GM13976 (cell line): ENCODE measurements at regions not wholly inside any gene's neighbourhood (a gene's known extent, or its start where the extent isn't known, plus 50 kb on each side); places are given as distances from the start of the nearest gene placed in this dataset.

Experiments used
- DNase-seq: peaks from one replicate; pipeline ENCODE4 v3.0.0; 2012; ENCODE audit warnings: low spot score
- CTCF ChIP-seq: IDR thresholded peaks from 2 replicates; pipeline ENCODE4 v1.5.1; 2012; ENCODE audit warnings: borderline replicate concordance, mild to moderate bottlenecking; ENCODE audit not compliant: insufficient read depth; ENCODE audit errors: extremely low read depth, missing control alignments, control extremely low read depth
- in situ Hi-C: fragments of 300-500 bp; cut with MboI; formaldehyde crosslinking; loops from one replicate; pipeline ENCODE4 v1.12.0; 2022; ENCODE audit warnings: low sequenced_read_pairs, mixed read lengths, inconsistent platforms; ENCODE audit not compliant: unreplicated experiment

- in situ Hi-C loops = no loop called here
- TF ChIP-seq CTCF = no peak
- DNase-seq = no peak
These were observed 1101.5 kb upstream of the MIR17HG start for GRCh38 chr13:90246005-90246404.

GRCh38 chr13:90246687-90247345 lies 1100.7 kb upstream of the MIR17HG start:
- TF ChIP-seq CTCF = no peak
- DNase-seq = no peak
- in situ Hi-C loops = no loop called here

GRCh38 chr13:90253806-90254205 lies 1093.7 kb upstream of the MIR17HG start:
- no peak for TF ChIP-seq CTCF
- in situ Hi-C loops = no loop called here

GRCh38 chr13:90254437-90254836 lies 1093.0 kb upstream of the MIR17HG start:
- in situ Hi-C loops = no loop called here
- no peak for TF ChIP-seq CTCF
- no peak for DNase-seq

More at GRCh38 chr13:90253806-90254205, 1093.7 kb upstream of the MIR17HG start:
- DNase-seq = no peak

GRCh38 chr13:90256746-90257145 lies 1090.7 kb upstream of the MIR17HG start:
- no peak for TF ChIP-seq CTCF
- no peak for DNase-seq
- in situ Hi-C loops = no loop called here

GRCh38 chr13:90258129-90258528 lies 1089.4 kb upstream of the MIR17HG start:
- in situ Hi-C loops = no loop called here
- TF ChIP-seq CTCF = no peak
- DNase-seq = no peak

GRCh38 chr13:90261343-90261742 lies 1086.1 kb upstream of the MIR17HG start:
- no peak for TF ChIP-seq CTCF
- no peak for DNase-seq
- in situ Hi-C loops = no loop called here
